Activated naive CD8-positive, alpha-beta T cell (primary cell): ENCODE measurements at regions not wholly inside any gene's neighbourhood (a gene's known extent, or its start where the extent isn't known, plus 50 kb on each side); places are given as distances from the start of the nearest gene placed in this dataset.

Source experiments
- H3K27ac Mint-ChIP-seq: one replicate; pipeline ENCODE4 v1.8.0; 2021; ENCODE audit warnings: mixed read lengths
- H3K27me3 Mint-ChIP-seq: one replicate; pipeline ENCODE4 v1.8.0; 2021; ENCODE audit warnings: mixed read lengths
- H3K36me3 Mint-ChIP-seq: one replicate; pipeline ENCODE4 v1.8.0; 2021; ENCODE audit warnings: mixed read lengths
- H3K4me1 Mint-ChIP-seq: one replicate; pipeline ENCODE4 v1.8.0; 2021; ENCODE audit warnings: low read depth, mixed read lengths
- H3K4me3 Mint-ChIP-seq: one replicate; pipeline ENCODE4 v1.8.0; 2021; ENCODE audit warnings: mild to moderate bottlenecking, mixed read lengths
- H3K9me3 Mint-ChIP-seq: one replicate; pipeline ENCODE4 v1.8.0; 2021; ENCODE audit warnings: low read depth, mixed read lengths

- H3K9me3 Mint-ChIP-seq, result no peaks in the 10 kb centered on the region
- no peak overlapping the region for H3K27ac Mint-ChIP-seq
- no peaks in the 10 kb centered on the region for H3K36me3 Mint-ChIP-seq
- H3K4me3 Mint-ChIP-seq, result no peak overlapping the region
- peaks cover 3% of the 10 kb centered on the region for H3K27me3 Mint-ChIP-seq
- H3K4me1 Mint-ChIP-seq, result no peaks in the 10 kb centered on the region
Observed at GRCh38 chr10:2425320-2425719, 642.0 kb upstream of the PFKP start.

- Mint-ChIP-seq H3K27ac (no peak overlapping the region), H3K9me3 (peaks cover 5% of the 10 kb centered on the region), H3K4me1 (no peaks in the 10 kb centered on the region), H3K27me3 (peaks cover 1% of the 10 kb centered on the region), H3K36me3 (no peaks in the 10 kb centered on the region), H3K4me3 (no peak overlapping the region)
Observed at GRCh38 chr10:2414562-2414961, 652.8 kb upstream of the PFKP start.

GRCh38 chr10:2414039-2414438 lies 653.3 kb upstream of the PFKP start:
- Mint-ChIP-seq H3K9me3 (peaks cover 5% of the 10 kb centered on the region), H3K27ac (no peak overlapping the region), H3K4me1 (no peaks in the 10 kb centered on the region), H3K4me3 (no peak overlapping the region), H3K36me3 (no peaks in the 10 kb centered on the region), H3K27me3 (peaks cover 1% of the 10 kb centered on the region)

GRCh38 chr10:2410049-2410448 lies 657.3 kb upstream of the PFKP start:
- Mint-ChIP-seq H3K9me3 (peaks cover 5% of the 10 kb centered on the region), H3K4me1 (no peaks in the 10 kb centered on the region), H3K27me3 (peaks cover 6% of the 10 kb centered on the region), H3K4me3 (no peak overlapping the region), H3K27ac (no peak overlapping the region), H3K36me3 (no peaks in the 10 kb centered on the region)

GRCh38 chr10:2401459-2401858 lies 664.1 kb upstream of the ADARB2 start:
- H3K4me1 Mint-ChIP-seq, result no peaks in the 10 kb centered on the region
- no peak overlapping the region for H3K4me3 Mint-ChIP-seq
- H3K9me3 Mint-ChIP-seq, result no peaks in the 10 kb centered on the region
- no peaks in the 10 kb centered on the region for H3K36me3 Mint-ChIP-seq
- peaks cover 5% of the 10 kb centered on the region for H3K27me3 Mint-ChIP-seq
- H3K27ac Mint-ChIP-seq, result no peak overlapping the region

- no peak overlapping the region for H3K27ac Mint-ChIP-seq
- H3K4me3 Mint-ChIP-seq, result no peak overlapping the region
- H3K27me3 Mint-ChIP-seq, result no peaks in the 10 kb centered on the region
- H3K9me3 Mint-ChIP-seq, result no peaks in the 10 kb centered on the region
- H3K4me1 Mint-ChIP-seq, result no peaks in the 10 kb centered on the region
- no peaks in the 10 kb centered on the region for H3K36me3 Mint-ChIP-seq
Observed at GRCh38 chr10:2399482-2399881, 662.2 kb upstream of the ADARB2 start.

GRCh38 chr10:2392145-2392812 lies 655.0 kb upstream of the ADARB2 start:
- no peak overlapping the region for H3K4me3 Mint-ChIP-seq
- H3K4me1 Mint-ChIP-seq, result no peaks in the 10 kb centered on the region
- peaks cover 4% of the 10 kb centered on the region for H3K27me3 Mint-ChIP-seq
- H3K36me3 Mint-ChIP-seq, result no peaks in the 10 kb centered on the region
- H3K9me3 Mint-ChIP-seq, result no peaks in the 10 kb centered on the region
- H3K27ac Mint-ChIP-seq, result no peak overlapping the region

- H3K27ac Mint-ChIP-seq, result no peak overlapping the region
- H3K36me3 Mint-ChIP-seq, result no peaks in the 10 kb centered on the region
- no peaks in the 10 kb centered on the region for H3K4me1 Mint-ChIP-seq
- no peak overlapping the region for H3K4me3 Mint-ChIP-seq
- peaks cover 4% of the 10 kb centered on the region for H3K27me3 Mint-ChIP-seq
- no peaks in the 10 kb centered on the region for H3K9me3 Mint-ChIP-seq
Observed at GRCh38 chr10:2387672-2388071, 650.3 kb upstream of the ADARB2 start.

- no peak overlapping the region for H3K27ac Mint-ChIP-seq
- H3K27me3 Mint-ChIP-seq, result peaks cover 4% of the 10 kb centered on the region
Observed at GRCh38 chr10:2387261-2387660, 649.9 kb upstream of the ADARB2 start.

GRCh38 chr10:2380218-2380617 lies 642.9 kb upstream of the ADARB2 start:
- Mint-ChIP-seq H3K9me3 (no peaks in the 10 kb centered on the region), H3K27me3 (peaks cover 3% of the 10 kb centered on the region)

More at GRCh38 chr10:2387261-2387660, 649.9 kb upstream of the ADARB2 start:
- Mint-ChIP-seq H3K4me3 (no peak overlapping the region), H3K36me3 (no peaks in the 10 kb centered on the region), H3K4me1 (no peaks in the 10 kb centered on the region), H3K9me3 (no peaks in the 10 kb centered on the region)

GRCh38 chr10:2367083-2367482 lies 629.8 kb upstream of the ADARB2 start:
- H3K9me3 Mint-ChIP-seq, result peaks cover 9% of the 10 kb centered on the region
- no peaks in the 10 kb centered on the region for H3K36me3 Mint-ChIP-seq
- H3K27me3 Mint-ChIP-seq, result peaks cover 8% of the 10 kb centered on the region
- H3K4me3 Mint-ChIP-seq, result no peak overlapping the region
- no peaks in the 10 kb centered on the region for H3K4me1 Mint-ChIP-seq
- no peak overlapping the region for H3K27ac Mint-ChIP-seq

More at GRCh38 chr10:2380218-2380617, 642.9 kb upstream of the ADARB2 start:
- no peak overlapping the region for H3K27ac Mint-ChIP-seq
- no peaks in the 10 kb centered on the region for H3K4me1 Mint-ChIP-seq
- H3K4me3 Mint-ChIP-seq, result no peak overlapping the region
- H3K36me3 Mint-ChIP-seq, result no peaks in the 10 kb centered on the region

- Mint-ChIP-seq H3K27ac (no peak overlapping the region), H3K27me3 (peaks cover 8% of the 10 kb centered on the region), H3K4me1 (no peaks in the 10 kb centered on the region), H3K36me3 (no peaks in the 10 kb centered on the region), H3K9me3 (peaks cover 9% of the 10 kb centered on the region), H3K4me3 (no peak overlapping the region)
Observed at GRCh38 chr10:2366264-2366931, 629.1 kb upstream of the ADARB2 start.

- Mint-ChIP-seq H3K27ac (no peak overlapping the region), H3K4me1 (no peaks in the 10 kb centered on the region), H3K27me3 (peaks cover 1% of the 10 kb centered on the region), H3K36me3 (no peaks in the 10 kb centered on the region), H3K4me3 (no peak overlapping the region), H3K9me3 (no peaks in the 10 kb centered on the region)
Observed at GRCh38 chr10:2362331-2362730, 625.0 kb upstream of the ADARB2 start.

GRCh38 chr10:2358586-2358985 lies 621.3 kb upstream of the ADARB2 start:
- H3K36me3 Mint-ChIP-seq, result no peaks in the 10 kb centered on the region
- no peak overlapping the region for H3K4me3 Mint-ChIP-seq
- no peak overlapping the region for H3K27ac Mint-ChIP-seq
- no peaks in the 10 kb centered on the region for H3K9me3 Mint-ChIP-seq
- H3K4me1 Mint-ChIP-seq, result no peaks in the 10 kb centered on the region
- no peaks in the 10 kb centered on the region for H3K27me3 Mint-ChIP-seq

- Mint-ChIP-seq H3K4me3 (no peak overlapping the region), H3K9me3 (no peaks in the 10 kb centered on the region), H3K36me3 (no peaks in the 10 kb centered on the region), H3K4me1 (no peaks in the 10 kb centered on the region), H3K27me3 (no peaks in the 10 kb centered on the region), H3K27ac (no peak overlapping the region)
Observed at GRCh38 chr10:2356670-2357069, 619.3 kb upstream of the ADARB2 start.

GRCh38 chr10:2351566-2351965 lies 614.2 kb upstream of the ADARB2 start:
- Mint-ChIP-seq H3K27me3 (no peaks in the 10 kb centered on the region), H3K4me3 (no peak overlapping the region), H3K4me1 (no peaks in the 10 kb centered on the region), H3K9me3 (no peaks in the 10 kb centered on the region), H3K36me3 (no peaks in the 10 kb centered on the region), H3K27ac (no peak overlapping the region)
